Gastrocnemius medialis (tissue), 4 donors: ENCODE measurements at regions not wholly inside any gene's neighbourhood (a gene's known extent, or its start where the extent isn't known, plus 50 kb on each side); places are given as distances from the start of the nearest gene placed in this dataset.

Experiments
- CTCF ChIP-seq, 5 experiments: fragments of 450-650 bp in 3 of 5; fragments of 200-600 bp in 2 of 5; sonication (generic) in 2 of 5; IDR thresholded peaks in 4 of 5; conservative IDR thresholded peaks in 1 of 5; 1 replicate in 4 of 5; 2 replicates in 1 of 5; pipeline ENCODE4 v1.5.1; 2016 to 2019; ENCODE audit warnings: antibody characterized with exemption in 5 of 5, mild to moderate bottlenecking in 3 of 5, moderate library complexity in 3 of 5
- POLR2A ChIP-seq, 2 donors: fragments of 450-650 bp; IDR thresholded peaks; one replicate each; pipeline ENCODE4 v1.6.1; 2017; ENCODE audit warnings: antibody characterized with exemption in 2 of 2, mild to moderate bottlenecking in 2 of 2, moderate library complexity in 2 of 2

- TF ChIP-seq CTCF (IDR thresholded peaks at IDR 0.05 in 4 of 5, conservative IDR thresholded peaks at IDR 0.05 in 1 of 5): no peak
- TF ChIP-seq POLR2A (IDR thresholded peaks at IDR 0.05): no peak
Observed at GRCh38 chr22:34161431-34162123, 241.3 kb upstream of the LARGE1 start.
